ENCODE measurements at regions not wholly inside any gene's neighbourhood (a gene's known extent, or its start where the extent isn't known, plus 50 kb on each side); places are given as distances from the start of the nearest gene placed in this dataset.

DNA sequence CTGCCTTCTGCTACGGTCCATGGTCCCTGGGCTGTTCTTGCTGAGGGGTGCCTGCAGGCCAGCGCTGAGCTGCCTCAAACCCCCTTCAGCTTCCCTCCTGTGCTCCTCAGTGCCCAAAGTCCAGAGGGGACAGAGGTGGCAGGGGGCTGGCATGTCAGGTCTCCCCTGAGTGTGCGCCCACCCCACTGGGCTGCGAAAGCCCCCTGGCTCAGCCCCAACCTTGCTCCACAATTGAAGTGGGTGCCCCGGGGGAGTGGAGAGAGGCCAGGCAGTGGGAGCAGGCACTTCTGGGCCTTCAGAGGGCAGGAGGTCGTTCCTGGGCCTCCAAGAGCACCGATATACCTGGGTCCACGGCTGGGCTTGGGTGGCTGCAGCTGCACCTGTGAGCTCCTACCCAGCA lies 548.7 kb upstream of the FAM98A start:
- TF ChIP-seq NR3C1 (CRISPR knock-in tag; conservative IDR thresholded peaks at IDR 0.05; ENCODE audit: low read depth) (no peak), TEAD4 (CRISPR knock-in tag; IDR thresholded peaks at IDR 0.05) (no peak), NR1H2 (CRISPR knock-in tag; IDR thresholded peaks at IDR 0.05) (no peak), ZNF317 (CRISPR knock-in tag; IDR thresholded peaks at IDR 0.05; ENCODE audit: borderline replicate concordance, low read depth) (no peak)
- TF ChIP-seq, protein P1, sequence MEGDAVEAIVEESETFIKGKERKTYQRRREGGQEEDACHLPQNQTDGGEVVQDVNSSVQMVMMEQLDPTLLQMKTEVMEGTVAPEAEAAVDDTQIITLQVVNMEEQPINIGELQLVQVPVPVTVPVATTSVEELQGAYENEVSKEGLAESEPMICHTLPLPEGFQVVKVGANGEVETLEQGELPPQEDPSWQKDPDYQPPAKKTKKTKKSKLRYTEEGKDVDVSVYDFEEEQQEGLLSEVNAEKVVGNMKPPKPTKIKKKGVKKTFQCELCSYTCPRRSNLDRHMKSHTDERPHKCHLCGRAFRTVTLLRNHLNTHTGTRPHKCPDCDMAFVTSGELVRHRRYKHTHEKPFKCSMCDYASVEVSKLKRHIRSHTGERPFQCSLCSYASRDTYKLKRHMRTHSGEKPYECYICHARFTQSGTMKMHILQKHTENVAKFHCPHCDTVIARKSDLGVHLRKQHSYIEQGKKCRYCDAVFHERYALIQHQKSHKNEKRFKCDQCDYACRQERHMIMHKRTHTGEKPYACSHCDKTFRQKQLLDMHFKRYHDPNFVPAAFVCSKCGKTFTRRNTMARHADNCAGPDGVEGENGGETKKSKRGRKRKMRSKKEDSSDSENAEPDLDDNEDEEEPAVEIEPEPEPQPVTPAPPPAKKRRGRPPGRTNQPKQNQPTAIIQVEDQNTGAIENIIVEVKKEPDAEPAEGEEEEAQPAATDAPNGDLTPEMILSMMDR (IDR thresholded peaks at IDR 0.05): no peak
- TF ChIP-seq, protein P2, sequence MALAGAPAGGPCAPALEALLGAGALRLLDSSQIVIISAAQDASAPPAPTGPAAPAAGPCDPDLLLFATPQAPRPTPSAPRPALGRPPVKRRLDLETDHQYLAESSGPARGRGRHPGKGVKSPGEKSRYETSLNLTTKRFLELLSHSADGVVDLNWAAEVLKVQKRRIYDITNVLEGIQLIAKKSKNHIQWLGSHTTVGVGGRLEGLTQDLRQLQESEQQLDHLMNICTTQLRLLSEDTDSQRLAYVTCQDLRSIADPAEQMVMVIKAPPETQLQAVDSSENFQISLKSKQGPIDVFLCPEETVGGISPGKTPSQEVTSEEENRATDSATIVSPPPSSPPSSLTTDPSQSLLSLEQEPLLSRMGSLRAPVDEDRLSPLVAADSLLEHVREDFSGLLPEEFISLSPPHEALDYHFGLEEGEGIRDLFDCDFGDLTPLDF (CRISPR knock-in tag; IDR thresholded peaks at IDR 0.05): no peak
- TF ChIP-seq, protein P3, sequence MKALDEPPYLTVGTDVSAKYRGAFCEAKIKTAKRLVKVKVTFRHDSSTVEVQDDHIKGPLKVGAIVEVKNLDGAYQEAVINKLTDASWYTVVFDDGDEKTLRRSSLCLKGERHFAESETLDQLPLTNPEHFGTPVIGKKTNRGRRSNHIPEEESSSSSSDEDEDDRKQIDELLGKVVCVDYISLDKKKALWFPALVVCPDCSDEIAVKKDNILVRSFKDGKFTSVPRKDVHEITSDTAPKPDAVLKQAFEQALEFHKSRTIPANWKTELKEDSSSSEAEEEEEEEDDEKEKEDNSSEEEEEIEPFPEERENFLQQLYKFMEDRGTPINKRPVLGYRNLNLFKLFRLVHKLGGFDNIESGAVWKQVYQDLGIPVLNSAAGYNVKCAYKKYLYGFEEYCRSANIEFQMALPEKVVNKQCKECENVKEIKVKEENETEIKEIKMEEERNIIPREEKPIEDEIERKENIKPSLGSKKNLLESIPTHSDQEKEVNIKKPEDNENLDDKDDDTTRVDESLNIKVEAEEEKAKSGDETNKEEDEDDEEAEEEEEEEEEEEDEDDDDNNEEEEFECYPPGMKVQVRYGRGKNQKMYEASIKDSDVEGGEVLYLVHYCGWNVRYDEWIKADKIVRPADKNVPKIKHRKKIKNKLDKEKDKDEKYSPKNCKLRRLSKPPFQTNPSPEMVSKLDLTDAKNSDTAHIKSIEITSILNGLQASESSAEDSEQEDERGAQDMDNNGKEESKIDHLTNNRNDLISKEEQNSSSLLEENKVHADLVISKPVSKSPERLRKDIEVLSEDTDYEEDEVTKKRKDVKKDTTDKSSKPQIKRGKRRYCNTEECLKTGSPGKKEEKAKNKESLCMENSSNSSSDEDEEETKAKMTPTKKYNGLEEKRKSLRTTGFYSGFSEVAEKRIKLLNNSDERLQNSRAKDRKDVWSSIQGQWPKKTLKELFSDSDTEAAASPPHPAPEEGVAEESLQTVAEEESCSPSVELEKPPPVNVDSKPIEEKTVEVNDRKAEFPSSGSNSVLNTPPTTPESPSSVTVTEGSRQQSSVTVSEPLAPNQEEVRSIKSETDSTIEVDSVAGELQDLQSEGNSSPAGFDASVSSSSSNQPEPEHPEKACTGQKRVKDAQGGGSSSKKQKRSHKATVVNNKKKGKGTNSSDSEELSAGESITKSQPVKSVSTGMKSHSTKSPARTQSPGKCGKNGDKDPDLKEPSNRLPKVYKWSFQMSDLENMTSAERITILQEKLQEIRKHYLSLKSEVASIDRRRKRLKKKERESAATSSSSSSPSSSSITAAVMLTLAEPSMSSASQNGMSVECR (CRISPR knock-in tag; IDR thresholded peaks at IDR 0.05; ENCODE audit: borderline replicate concordance): no peak

All from WTC11 (cell line).